ENCODE measurements at regions not wholly inside any gene's neighbourhood (a gene's known extent, or its start where the extent isn't known, plus 50 kb on each side); places are given as distances from the start of the nearest gene placed in this dataset.

GRCh38 chr12:107152315-107152714, 59.0 kb upstream of the CRY1 start:
- Histone ChIP-seq H3K27me3 (ENCODE audit: low read length) (no peaks in the 10 kb centered on the region), H3K9me2 (replicated peaks; ENCODE audit: insufficient read depth, low read length) (no peaks in the 10 kb centered on the region), H3K36me3 (ENCODE audit: low read length) (no peaks in the 10 kb centered on the region), H3F3A (ENCODE audit: insufficient read depth) (no peaks in the 10 kb centered on the region), H2AFZ (ENCODE audit: low read depth, low read length, severe bottlenecking) (no peak overlapping the region), H3K9ac (ENCODE audit: low read length) (no peak overlapping the region), H3K27ac (ENCODE audit: low read depth, low read length) (no peak overlapping the region), H3K4me2 (ENCODE audit: low read depth, low read length, poor library complexity, severe bottlenecking) (no peak overlapping the region), H3K4me3 (ENCODE audit: insufficient read depth, low read length, poor library complexity, severe bottlenecking) (no peak overlapping the region), H4K20me1 (ENCODE audit: low read depth, low read length) (no peaks in the 10 kb centered on the region), H3K79me2 (ENCODE audit: insufficient read depth, low read length) (no peaks in the 10 kb centered on the region), H3K9me3 (ENCODE audit: insufficient read depth, low read length) (no peaks in the 10 kb centered on the region)
- TF ChIP-seq EZH2phosphoT487 (conservative IDR thresholded peaks at IDR 0.05; ENCODE audit: low read length) (no peak), CTCF (IDR thresholded peaks at IDR 0.05; ENCODE audit: insufficient read depth, low read length, poor library complexity, severe bottlenecking) (no peak)

GRCh38 chr12:107159384-107159900, 66.1 kb upstream of the CRY1 start:
- Histone ChIP-seq H3F3A (ENCODE audit: insufficient read depth) (no peaks in the 10 kb centered on the region), H3K9me2 (replicated peaks; ENCODE audit: insufficient read depth, low read length) (no peaks in the 10 kb centered on the region), H3K4me2 (ENCODE audit: low read depth, low read length, poor library complexity, severe bottlenecking) (no peak overlapping the region), H3K36me3 (ENCODE audit: low read length) (no peaks in the 10 kb centered on the region), H3K9me3 (ENCODE audit: insufficient read depth, low read length) (no peaks in the 10 kb centered on the region), H3K4me3 (ENCODE audit: insufficient read depth, low read length, poor library complexity, severe bottlenecking) (no peak overlapping the region), H3K9ac (ENCODE audit: low read length) (no peak overlapping the region), H3K79me2 (ENCODE audit: insufficient read depth, low read length) (no peaks in the 10 kb centered on the region), H3K27me3 (ENCODE audit: low read length) (no peaks in the 10 kb centered on the region), H4K20me1 (ENCODE audit: low read depth, low read length) (no peaks in the 10 kb centered on the region), H2AFZ (ENCODE audit: low read depth, low read length, severe bottlenecking) (no peak overlapping the region), H3K27ac (ENCODE audit: low read depth, low read length) (no peak overlapping the region)
- TF ChIP-seq CTCF (IDR thresholded peaks at IDR 0.05; ENCODE audit: insufficient read depth, low read length, poor library complexity, severe bottlenecking) (no peak), EZH2phosphoT487 (conservative IDR thresholded peaks at IDR 0.05; ENCODE audit: low read length) (no peak)

- Histone ChIP-seq H2AFZ (ENCODE audit: low read depth, low read length, severe bottlenecking) (no peak overlapping the region), H3K4me3 (ENCODE audit: insufficient read depth, low read length, poor library complexity, severe bottlenecking) (no peak overlapping the region), H3K9me2 (replicated peaks; ENCODE audit: insufficient read depth, low read length) (no peaks in the 10 kb centered on the region), H3F3A (ENCODE audit: insufficient read depth) (no peaks in the 10 kb centered on the region), H3K9ac (ENCODE audit: low read length) (no peak overlapping the region), H4K20me1 (ENCODE audit: low read depth, low read length) (no peaks in the 10 kb centered on the region), H3K27me3 (ENCODE audit: low read length) (no peaks in the 10 kb centered on the region), H3K36me3 (ENCODE audit: low read length) (no peaks in the 10 kb centered on the region), H3K27ac (ENCODE audit: low read depth, low read length) (no peak overlapping the region), H3K9me3 (ENCODE audit: insufficient read depth, low read length) (no peaks in the 10 kb centered on the region), H3K4me2 (ENCODE audit: low read depth, low read length, poor library complexity, severe bottlenecking) (no peak overlapping the region), H3K79me2 (ENCODE audit: insufficient read depth, low read length) (no peaks in the 10 kb centered on the region)
- TF ChIP-seq EZH2phosphoT487 (conservative IDR thresholded peaks at IDR 0.05; ENCODE audit: low read length) (no peak), CTCF (IDR thresholded peaks at IDR 0.05; ENCODE audit: insufficient read depth, low read length, poor library complexity, severe bottlenecking) (no peak)
These were observed 70.1 kb upstream of the CRY1 start for GRCh38 chr12:107163413-107163812.

All from SU-DHL-6 (cell line).